Heart right ventricle (tissue), 16 donors: ENCODE measurements at regions not wholly inside any gene's neighbourhood (a gene's known extent, or its start where the extent isn't known, plus 50 kb on each side); places are given as distances from the start of the nearest gene placed in this dataset.
"Not testable (repeated sequence)": the region's sequence is repeated elsewhere in the genome, so short reads cannot be mapped to it uniquely, and the experiment has no call there.

Experiments used
- ATAC-seq, 8 donors: fragments of 200-7000 bp; cut with Tn5 transposase; one replicate each; pipeline ENCODE4 v1.9.1; 2020; ENCODE audit warnings: mild to moderate bottlenecking in 8 of 8, moderate library complexity in 8 of 8, moderate number of reproducible peaks in 1 of 8
- DNase-seq, 2 donors: peaks; one replicate each; pipeline ENCODE4 v3.0.0-alpha.2; 2020
- H3K27ac ChIP-seq, 10 donors: fragments of 200-600 bp; sonication (generic) in 2 of 10; one replicate each; pipeline versions ENCODE4 v1.5.0 to v1.8.0; 2020 to 2022; ENCODE audit warnings: mild to moderate bottlenecking in 3 of 10
- H3K27me3 ChIP-seq, 7 donors: fragments of 200-600 bp; one replicate each; pipeline ENCODE4 v1.8.0; 2021 to 2022; ENCODE audit warnings: mild to moderate bottlenecking in 2 of 7
- H3K36me3 ChIP-seq, 9 donors: fragments of 200-600 bp; sonication (generic) in 1 of 9; one replicate each; pipeline versions ENCODE4 v1.5.0 to v1.8.0; 2020 to 2022; ENCODE audit warnings: mild to moderate bottlenecking in 2 of 9
- H3K4me1 ChIP-seq, 9 donors: fragments of 200-600 bp; sonication (generic) in 1 of 9; one replicate each; pipeline versions ENCODE4 v1.5.0 to v1.8.0; 2020 to 2022; ENCODE audit warnings: mild to moderate bottlenecking in 4 of 9
- H3K4me3 ChIP-seq, 10 donors: fragments of 200-600 bp; sonication (generic) in 2 of 10; one replicate each; pipeline versions ENCODE4 v1.5.0 to v1.8.0; 2020 to 2022; ENCODE audit warnings: mild to moderate bottlenecking in 7 of 10, moderate library complexity in 2 of 10
- H3K9me3 ChIP-seq, 11 donors: fragments of 200-600 bp in 10 of 11; sonication (generic) in 2 of 11; one replicate each; pipeline versions ENCODE4 v1.5.0 to v1.8.0; 2013 to 2022; ENCODE audit warnings: mild to moderate bottlenecking in 2 of 11, control low read depth in 1 of 11, moderate library complexity in 1 of 11
- whole genome bisulfite sequencing, 2 donors: extraction: QIAGEN DNeasy Blood & Tissue Kit; methylation state at CpG; one replicate each; pipeline ENCODE4 v1.1.7; 2013; ENCODE audit warnings: inconsistent platforms in 1 of 2; 5-methylcytosine and 5-hydroxymethylcytosine counted together
- intact Hi-C, 10 donors: fragments of 100-400 bp; cut with DNase I; formaldehyde crosslinking; loops; one replicate each; pipeline versions ENCODE4 v1.11.1 to v1.14.2; 2022
- TF ChIP-seq, protein P1 (sequence below), 9 donors: fragments of 200-600 bp; sonication (generic) in 2 of 9; IDR thresholded peaks; one replicate each; pipeline versions ENCODE4 v1.5.0 to v1.8.0; 2021 to 2022; ENCODE audit warnings: antibody characterized with exemption in 9 of 9, mild to moderate bottlenecking in 5 of 9, moderate library complexity in 1 of 9
- donor health status: Arrhythmogenic right ventricular cardiomyopathy.
- donor health status: ischemic (EF 13 %, LVEDD 7.1; RV severe dilation, severe dysfunction).
- donor health status: healthy with polysubstance abuse.
- donor health status: DM: no; HTN: yes; CAD: no.
- donor health status: DM: no; HTN: no; CAD: no.
- donor health status: ischemic (EF 25% LVEDD 6.9; RV normal size, moderate dysfunction).
- donor health status: ischemic (EF 25% LVEDD 5.7; RV mildly dilated, moderate dysfunction).
- donor health status: healthy.
- donor health status: DM: yes; HTN: yes; CAD: no.
- donor health status: Ischemic cardiomyopathy.
- donor health status: ischemic (EF 35%, LVEDD 5.7; RV mildly dilated, moderate dysfunction).
- donor health status: nonischemic (EF 11% LVEDD 7.7; RV severe dilation, severe dysfunction).
- donor health status: DM: yes; HTN: yes; CAD: no.
- donor health status: PGD.
- donor health status: ischemic (EF 29% LVEDD 5.4; RV normal size, mild dysfunction).
- donor health status: nonischemic (EF 23%, LVEDD 6.1; RV moderate dilation, normal function).

DNA sequence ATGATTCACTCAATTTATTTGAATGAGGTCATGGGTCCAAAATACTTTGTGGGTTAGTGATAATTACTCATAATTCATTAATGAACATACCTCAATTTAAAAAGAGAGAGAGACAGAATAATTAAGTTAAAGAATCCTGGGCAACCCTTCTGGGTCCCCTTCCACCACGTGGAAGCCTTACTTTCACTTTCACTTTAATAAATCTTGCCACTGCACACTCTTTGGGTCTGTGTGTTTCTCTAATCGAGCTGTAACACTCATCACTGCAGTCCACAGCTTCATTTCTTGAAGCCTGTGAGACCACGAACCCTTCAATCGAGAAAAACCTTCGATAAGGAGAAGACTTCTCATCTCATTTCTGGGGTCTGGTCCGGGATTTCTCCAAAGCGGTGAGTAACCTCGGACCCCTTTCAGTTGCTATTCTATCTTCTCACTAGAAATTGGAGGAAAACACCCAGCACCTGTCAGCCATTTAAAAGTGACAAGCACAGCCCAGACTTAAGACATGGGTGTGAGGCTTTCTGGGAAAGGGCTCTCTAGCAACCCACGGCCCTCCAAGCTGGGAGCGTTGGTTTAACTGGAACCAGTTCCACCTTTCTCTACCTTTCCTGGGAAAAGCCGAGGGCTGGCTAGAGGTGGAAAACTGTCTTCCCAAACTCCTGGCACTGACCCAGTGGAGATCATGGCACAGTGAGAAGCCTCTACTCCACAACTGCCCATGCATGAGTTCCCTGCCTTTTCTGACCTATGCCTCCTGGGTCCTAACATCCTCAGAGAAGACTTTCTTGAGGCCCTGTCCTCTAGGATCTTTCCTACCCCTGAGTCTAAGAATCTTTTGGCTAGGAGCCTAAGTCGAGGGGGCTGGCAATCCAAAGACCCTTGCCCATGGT lies 148.8 kb upstream of the ATF7IP start:
- Histone ChIP-seq H3K27me3 (no peaks in the 10 kb centered on the region), H3K27ac (no peak overlapping the region), H3K4me1 (peaks cover 0 to 12% (median 0%) of the 10 kb centered on the region in 9 donors), H3K4me3 (peak overlapping the region in 3 of 10 donors; percentile 12 to 19 (median 14)), H3K9me3 (peaks cover 0 to 8% (median 0%) of the 10 kb centered on the region in 11 donors), H3K36me3 (no peaks in the 10 kb centered on the region)
- DNase-seq (no peak), ATAC-seq (no peak)
- intact Hi-C loops, result no loop called here
- WGBS, 2 donors, result 82 to 88% methylated on average over 12 of the region's 12 CpGs
- TF ChIP-seq, protein P1, sequence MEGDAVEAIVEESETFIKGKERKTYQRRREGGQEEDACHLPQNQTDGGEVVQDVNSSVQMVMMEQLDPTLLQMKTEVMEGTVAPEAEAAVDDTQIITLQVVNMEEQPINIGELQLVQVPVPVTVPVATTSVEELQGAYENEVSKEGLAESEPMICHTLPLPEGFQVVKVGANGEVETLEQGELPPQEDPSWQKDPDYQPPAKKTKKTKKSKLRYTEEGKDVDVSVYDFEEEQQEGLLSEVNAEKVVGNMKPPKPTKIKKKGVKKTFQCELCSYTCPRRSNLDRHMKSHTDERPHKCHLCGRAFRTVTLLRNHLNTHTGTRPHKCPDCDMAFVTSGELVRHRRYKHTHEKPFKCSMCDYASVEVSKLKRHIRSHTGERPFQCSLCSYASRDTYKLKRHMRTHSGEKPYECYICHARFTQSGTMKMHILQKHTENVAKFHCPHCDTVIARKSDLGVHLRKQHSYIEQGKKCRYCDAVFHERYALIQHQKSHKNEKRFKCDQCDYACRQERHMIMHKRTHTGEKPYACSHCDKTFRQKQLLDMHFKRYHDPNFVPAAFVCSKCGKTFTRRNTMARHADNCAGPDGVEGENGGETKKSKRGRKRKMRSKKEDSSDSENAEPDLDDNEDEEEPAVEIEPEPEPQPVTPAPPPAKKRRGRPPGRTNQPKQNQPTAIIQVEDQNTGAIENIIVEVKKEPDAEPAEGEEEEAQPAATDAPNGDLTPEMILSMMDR (IDR thresholded peaks at IDR 0.05), result no peak

DNA sequence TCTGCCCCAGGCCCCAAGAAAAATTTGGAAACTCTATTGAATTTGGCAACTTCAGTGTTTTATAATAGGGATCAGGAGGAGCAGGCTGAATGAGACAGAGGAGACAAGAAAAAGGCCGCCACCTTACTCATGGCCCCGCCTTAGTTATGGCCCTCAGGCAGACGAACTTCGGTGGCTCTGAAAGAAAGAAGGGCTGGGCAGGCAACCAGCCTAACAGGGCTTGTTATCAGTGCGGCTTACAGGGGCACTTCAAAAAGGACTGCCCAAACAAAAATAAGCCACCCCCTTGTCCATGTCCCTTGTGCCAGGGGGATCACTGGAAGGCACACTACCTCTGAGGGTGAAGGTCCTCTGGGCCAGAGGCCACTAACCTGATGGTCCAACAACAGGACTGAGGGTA lies 146.3 kb upstream of the ATF7IP start:
- Histone ChIP-seq H3K4me3 (no peak overlapping the region), H3K9me3 (peaks cover 0 to 8% (median 0%) of the 10 kb centered on the region in 11 donors), H3K27me3 (no peaks in the 10 kb centered on the region), H3K27ac (no peak overlapping the region), H3K4me1 (peaks cover 0 to 7% (median 0%) of the 10 kb centered on the region in 9 donors), H3K36me3 (no peaks in the 10 kb centered on the region)
- intact Hi-C loops, result no loop called here
- ATAC-seq (no peak), DNase-seq (no peak)
- 94 to 97% methylated on average over 5 of the region's 5 CpGs for WGBS, 2 donors
- TF ChIP-seq, protein P1 (IDR thresholded peaks at IDR 0.05), result no peak

DNA sequence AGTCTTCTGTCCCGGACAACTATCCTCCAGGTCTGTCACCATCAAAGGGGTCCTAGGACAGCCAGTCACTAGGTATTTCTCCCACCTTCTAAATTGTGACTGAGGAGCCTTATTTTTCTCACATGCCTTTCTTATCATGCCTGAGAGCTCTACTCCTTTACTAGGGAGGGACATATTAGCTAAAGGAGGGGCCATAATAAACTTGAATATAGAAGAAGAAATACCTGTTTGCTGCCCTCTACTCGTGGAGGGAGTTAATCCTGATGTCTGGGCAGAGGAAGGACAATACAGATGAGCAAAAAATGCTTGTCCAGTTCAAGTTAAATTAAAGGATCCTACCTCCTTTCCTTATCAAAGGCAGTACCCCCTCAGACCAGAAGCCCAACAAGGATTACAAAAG lies 145.8 kb upstream of the ATF7IP start:
- DNase-seq, intact Hi-C loops: not testable (repeated sequence)

DNA sequence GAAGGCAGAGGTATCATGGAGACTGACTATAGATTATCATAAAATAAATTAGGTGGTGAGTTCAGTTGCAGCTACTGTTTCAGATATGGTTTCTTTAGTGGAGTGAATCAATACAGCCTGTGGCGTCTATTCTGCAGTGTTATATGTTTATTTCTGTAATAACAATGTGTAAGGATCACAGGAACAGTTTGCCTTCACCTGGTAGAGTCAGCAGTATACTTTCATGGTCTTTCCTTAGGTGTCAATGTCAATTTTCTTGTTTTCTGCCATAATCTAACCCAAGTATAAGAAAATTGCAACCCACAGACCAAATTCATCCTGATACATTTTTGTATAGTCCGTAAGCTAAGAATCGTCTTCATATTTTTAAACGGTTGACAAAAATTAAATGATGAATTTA lies 140.4 kb upstream of the ATF7IP start:
- no peaks in the 10 kb centered on the region for H3K27me3 ChIP-seq
- no peak overlapping the region for H3K27ac ChIP-seq
- H3K4me3 ChIP-seq, result no peak overlapping the region
- intact Hi-C loops, result no loop called here
- DNase-seq (no peak), ATAC-seq (no peak)
- H3K9me3 ChIP-seq, result peaks cover 0 to 10% (median 2%) of the 10 kb centered on the region in 11 donors
- H3K36me3 ChIP-seq, result no peaks in the 10 kb centered on the region
- H3K4me1 ChIP-seq, result no peaks in the 10 kb centered on the region
- WGBS, 2 donors, result 95% methylated on average over 4 of the region's 4 CpGs
- TF ChIP-seq, protein P1 (IDR thresholded peaks at IDR 0.05), result no peak

More for the DNA sequence above, 145.8 kb upstream of the ATF7IP start:
- H3K4me1 ChIP-seq, H3K27me3 ChIP-seq, H3K27ac ChIP-seq, H3K4me3 ChIP-seq, ATAC-seq, H3K9me3 ChIP-seq, H3K36me3 ChIP-seq: not testable (repeated sequence)
- WGBS, 2 donors, result 76 to 86% methylated on average over 2 of the region's 2 CpGs

DNA sequence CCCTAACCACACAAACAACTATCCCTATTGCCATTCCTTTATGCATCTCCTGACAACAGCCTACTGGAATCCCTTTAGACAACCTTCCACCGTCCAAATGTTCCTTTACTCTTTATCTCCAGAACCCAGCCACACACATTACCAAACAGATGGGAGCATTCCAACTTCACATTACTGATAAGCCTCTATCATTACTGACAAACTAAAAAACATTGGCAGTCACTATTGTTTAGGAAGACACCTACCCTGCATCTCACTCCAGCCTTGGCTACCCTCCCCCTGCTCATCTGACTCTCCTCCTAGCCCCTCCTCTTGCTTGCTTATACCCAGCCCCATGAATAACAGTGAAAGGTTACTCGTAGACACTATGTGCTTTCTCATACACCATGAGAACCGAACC lies 130.3 kb upstream of the ATF7IP start:
- intact Hi-C loops, result loop anchor here in 8 of 10 donors (5.0 to 10.0 kb wide), 8 partner anchors 132 to 432 kb away; partner anchors contain the start of gene ATF7IP (in 2 of the 8)
- not testable (repeated sequence) for DNase-seq

DNA sequence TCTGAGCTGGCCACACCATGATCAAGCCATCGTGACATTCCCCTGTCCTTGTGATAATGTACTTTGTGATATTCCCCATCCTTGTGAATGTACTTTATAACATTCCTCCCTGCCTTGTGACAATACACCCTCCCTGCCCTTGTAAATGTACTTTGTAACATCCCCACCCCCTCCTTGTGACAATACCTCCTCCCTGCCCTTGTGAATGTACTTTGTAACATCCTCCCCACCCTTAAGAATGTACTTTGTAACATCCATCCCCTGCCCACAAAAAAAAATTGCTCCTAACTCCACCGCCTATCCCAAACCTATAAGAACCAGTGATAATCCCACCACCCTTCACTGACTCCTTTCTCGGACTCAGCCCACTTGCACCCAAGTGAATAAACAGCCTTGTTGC lies 128.8 kb upstream of the ATF7IP start:
- not testable (repeated sequence) for DNase-seq, H3K9me3 ChIP-seq, H3K27ac ChIP-seq, H3K27me3 ChIP-seq, H3K4me3 ChIP-seq, ATAC-seq, H3K36me3 ChIP-seq
- H3K4me1 ChIP-seq, result peaks cover 0 to 19% (median 6%) of the 10 kb centered on the region in 9 donors
- 89 to 91% methylated on average over 3 of the region's 3 CpGs for WGBS, 2 donors
- intact Hi-C loops, result loop anchor here in 8 of 10 donors (5.0 to 10.0 kb wide), 8 partner anchors 131 to 431 kb away; partner anchors contain the start of gene ATF7IP (in 2 of the 8)

More for the DNA sequence above, 130.3 kb upstream of the ATF7IP start:
- not testable (repeated sequence) for ATAC-seq, H3K4me3 ChIP-seq, H3K27ac ChIP-seq, H3K36me3 ChIP-seq, H3K27me3 ChIP-seq
- peaks cover 0 to 13% (median 6%) of the 10 kb centered on the region in 9 donors for H3K4me1 ChIP-seq
- H3K9me3 ChIP-seq, result peaks cover 0 to 21% (median 16%) of the 10 kb centered on the region in 11 donors
- WGBS, 2 donors, result 61 to 67% methylated on average over 3 of the region's 3 CpGs
